NCI-H345 treated with DMSO at 0.1 percent for 48 hours (cell line): ENCODE measurements at regions not wholly inside any gene's neighbourhood (a gene's known extent, or its start where the extent isn't known, plus 50 kb on each side); places are given as distances from the start of the nearest gene placed in this dataset.

Experiments used
- DNase-seq: peaks from one replicate; lab custom pipeline; 2025; ENCODE audit not compliant: unreplicated experiment; lab: John Stamatoyannopoulos, UW

GRCh38 chr5:68379275-68380036 lies 163.9 kb downstream of the PIK3R1 start:
- DNase-seq: no peak

- DNase-seq: no peak
These were observed 164.5 kb downstream of the PIK3R1 start for GRCh38 chr5:68380078-68380477.

- no peak for DNase-seq
These were observed 165.5 kb downstream of the PIK3R1 start for GRCh38 chr5:68381060-68381459.

- DNase-seq: no peak
These were observed 166.4 kb downstream of the PIK3R1 start for GRCh38 chr5:68381909-68382308.

- DNase-seq: no peak
These were observed 167.1 kb downstream of the PIK3R1 start for GRCh38 chr5:68382640-68383039.

- no peak for DNase-seq
These were observed 168.3 kb downstream of the PIK3R1 start for GRCh38 chr5:68383888-68384310.

GRCh38 chr5:68384936-68385594 lies 169.5 kb downstream of the PIK3R1 start:
- no peak for DNase-seq

- no peak for DNase-seq
These were observed 170.4 kb downstream of the PIK3R1 start for GRCh38 chr5:68385936-68386335.

GRCh38 chr5:68387074-68387796 lies 171.7 kb downstream of the PIK3R1 start:
- no peak for DNase-seq

GRCh38 chr5:68389618-68390017 lies 174.1 kb downstream of the PIK3R1 start:
- no peak for DNase-seq

- no peak for DNase-seq
These were observed 177.1 kb downstream of the PIK3R1 start for GRCh38 chr5:68392617-68393016.

- no peak for DNase-seq
These were observed 179.7 kb downstream of the PIK3R1 start for GRCh38 chr5:68395302-68395701.

GRCh38 chr5:68395926-68396511 lies 180.5 kb downstream of the PIK3R1 start:
- DNase-seq: no peak

- no peak for DNase-seq
These were observed 181.2 kb downstream of the PIK3R1 start for GRCh38 chr5:68396722-68397121.

GRCh38 chr5:68398146-68398812 lies 182.7 kb downstream of the PIK3R1 start:
- no peak for DNase-seq

GRCh38 chr5:68403301-68403700 lies 187.7 kb downstream of the PIK3R1 start:
- DNase-seq: no peak

- DNase-seq: no peak
These were observed 188.7 kb downstream of the PIK3R1 start for GRCh38 chr5:68404246-68404645.

GRCh38 chr5:68405026-68405684 lies 189.6 kb downstream of the PIK3R1 start:
- DNase-seq: no peak

- DNase-seq: no peak
These were observed 190.5 kb downstream of the PIK3R1 start for GRCh38 chr5:68405784-68406743.
